Head of caudate nucleus (tissue), 42 donors: ENCODE measurements at regions not wholly inside any gene's neighbourhood (a gene's known extent, or its start where the extent isn't known, plus 50 kb on each side); places are given as distances from the start of the nearest gene placed in this dataset.

Source experiments
- DNase-seq, 42 donors: peaks; one replicate each; pipeline versions ENCODE4 v3.0.0 to v3.0.0-alpha.2; 2020 to 2021; ENCODE audit warnings: mixed read lengths in 7 of 42
- intact Hi-C: fragments of 100-400 bp; cut with DNase I; formaldehyde crosslinking; loops from one replicate; pipeline ENCODE4 v1.15.0; 2022

DNA sequence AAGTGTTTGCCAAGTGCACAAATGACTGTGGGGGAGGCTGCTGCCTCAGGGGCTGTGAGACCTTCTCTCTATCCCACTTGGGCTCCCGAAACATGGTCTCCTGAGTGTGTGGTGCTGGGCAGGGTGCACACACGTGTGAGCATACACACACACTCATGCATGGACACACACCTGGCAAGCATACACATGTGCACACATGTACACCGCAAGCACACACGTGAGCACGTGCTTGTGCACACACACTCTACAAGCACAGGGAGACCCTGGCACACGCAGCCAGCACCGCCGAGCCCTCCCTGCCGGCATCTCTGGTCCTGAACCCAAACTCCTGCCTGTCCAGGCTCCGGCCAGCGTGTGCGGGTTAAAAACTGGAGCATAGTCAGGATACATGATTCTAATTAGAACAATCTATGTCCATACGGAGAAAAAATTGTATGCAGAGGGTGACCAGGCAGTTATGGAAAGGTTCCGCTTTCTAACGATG is 79.4 kb upstream of the TTC34 start:
- intact Hi-C loops, result no loop called here
- no peak for DNase-seq

DNA sequence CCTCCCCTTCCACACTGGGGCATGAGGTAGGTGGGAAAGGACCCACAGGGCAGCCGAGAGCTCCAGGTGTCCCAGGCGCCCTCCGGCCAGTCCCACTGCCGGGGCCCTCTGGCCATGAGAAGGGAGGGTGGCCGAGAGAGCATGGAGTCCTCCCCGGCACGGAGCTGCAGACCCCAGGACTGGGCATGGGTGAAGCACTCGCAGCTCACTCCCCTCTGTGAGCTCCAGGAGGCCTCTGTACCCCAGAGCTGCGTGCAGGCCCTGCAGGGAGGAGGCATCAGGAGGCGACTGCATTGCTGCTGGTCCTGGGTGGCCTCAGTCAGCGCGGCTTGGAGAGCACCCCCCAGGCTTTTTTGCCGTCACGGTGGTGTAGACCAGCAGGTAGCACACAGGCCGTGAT is 80.1 kb upstream of the TTC34 start:
- no peak for DNase-seq
- intact Hi-C loops, result no loop called here

DNA sequence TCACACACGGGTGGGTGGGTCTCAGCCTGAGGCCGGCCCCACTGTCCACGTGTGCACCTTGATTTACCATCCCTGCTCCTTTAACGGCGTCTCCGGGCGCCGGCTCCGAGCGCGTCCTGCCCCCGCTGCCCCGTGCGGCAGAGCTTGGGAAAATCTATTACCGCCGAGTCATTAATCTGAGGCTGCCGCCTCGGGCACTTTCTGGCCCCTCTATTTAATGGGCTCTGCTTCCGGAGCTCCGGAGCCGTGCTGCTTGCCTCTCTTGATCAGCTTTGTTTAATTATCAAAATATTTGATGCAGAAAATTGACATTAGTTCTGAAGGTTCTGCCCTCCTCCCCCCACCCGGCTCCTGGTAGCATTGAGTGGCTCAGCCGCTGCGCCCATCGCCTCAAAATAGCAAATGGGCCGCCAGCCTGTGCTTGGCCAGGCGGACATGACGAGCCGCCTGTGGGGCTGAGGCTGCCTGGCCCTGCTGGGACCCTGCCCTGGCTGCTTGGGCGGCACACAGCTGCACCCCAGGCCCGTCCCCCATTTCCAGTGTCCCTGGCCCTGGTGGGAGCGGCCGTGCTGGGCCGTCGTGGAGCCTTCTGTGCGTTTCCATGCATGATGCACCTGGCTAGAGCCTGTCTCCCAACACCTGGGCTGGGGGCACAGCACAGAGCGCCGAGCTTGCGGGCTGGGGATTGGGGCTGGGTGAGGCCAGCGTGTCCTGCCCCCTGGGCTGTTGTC is 81.6 kb upstream of the TTC34 start:
- no peak for DNase-seq
- intact Hi-C loops, result no loop called here

DNA sequence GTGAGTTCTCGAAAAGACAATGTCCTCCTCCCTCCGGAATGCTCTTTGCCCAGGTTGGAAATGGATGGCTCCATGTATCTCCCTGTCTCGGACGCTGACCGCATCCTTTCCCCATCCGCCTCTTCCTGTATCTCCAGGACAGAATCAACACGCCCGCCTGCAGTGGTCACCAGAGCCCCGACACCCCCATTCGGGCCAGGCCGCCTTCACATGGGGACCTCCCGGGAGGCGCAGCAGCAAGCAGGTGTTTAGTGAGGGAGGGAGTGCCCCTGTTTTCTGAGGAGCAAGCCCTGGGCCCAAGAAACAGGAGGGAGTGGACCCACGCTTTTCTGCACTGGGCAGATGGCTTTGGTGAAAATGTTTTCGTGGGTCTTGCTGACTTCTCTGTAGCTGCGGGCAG is 83.5 kb upstream of the TTC34 start:
- intact Hi-C loops, result no loop called here
- DNase-seq, result no peak

DNA sequence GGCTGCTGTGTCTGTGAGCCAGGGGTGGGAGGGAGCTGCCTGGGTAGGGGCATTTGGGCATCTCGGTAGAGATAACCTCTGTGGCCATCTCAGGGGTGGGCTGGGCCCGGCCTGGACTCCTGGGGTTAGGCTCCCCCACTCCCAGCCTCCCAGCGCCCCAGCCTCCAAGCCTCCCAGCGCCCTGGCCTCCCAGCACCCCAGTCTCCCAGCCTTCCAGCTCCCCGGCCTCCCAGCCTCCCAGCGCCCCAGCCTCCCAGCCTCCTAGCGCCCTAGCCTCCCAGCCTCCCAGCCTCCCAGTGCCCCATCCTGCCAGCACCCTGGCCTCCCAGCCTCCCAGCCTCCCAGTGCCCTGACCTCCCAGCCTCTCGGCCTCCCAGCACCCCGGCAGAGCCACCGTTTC is 85.1 kb upstream of the TTC34 start:
- DNase-seq, result no peak
- intact Hi-C loops, result no loop called here

DNA sequence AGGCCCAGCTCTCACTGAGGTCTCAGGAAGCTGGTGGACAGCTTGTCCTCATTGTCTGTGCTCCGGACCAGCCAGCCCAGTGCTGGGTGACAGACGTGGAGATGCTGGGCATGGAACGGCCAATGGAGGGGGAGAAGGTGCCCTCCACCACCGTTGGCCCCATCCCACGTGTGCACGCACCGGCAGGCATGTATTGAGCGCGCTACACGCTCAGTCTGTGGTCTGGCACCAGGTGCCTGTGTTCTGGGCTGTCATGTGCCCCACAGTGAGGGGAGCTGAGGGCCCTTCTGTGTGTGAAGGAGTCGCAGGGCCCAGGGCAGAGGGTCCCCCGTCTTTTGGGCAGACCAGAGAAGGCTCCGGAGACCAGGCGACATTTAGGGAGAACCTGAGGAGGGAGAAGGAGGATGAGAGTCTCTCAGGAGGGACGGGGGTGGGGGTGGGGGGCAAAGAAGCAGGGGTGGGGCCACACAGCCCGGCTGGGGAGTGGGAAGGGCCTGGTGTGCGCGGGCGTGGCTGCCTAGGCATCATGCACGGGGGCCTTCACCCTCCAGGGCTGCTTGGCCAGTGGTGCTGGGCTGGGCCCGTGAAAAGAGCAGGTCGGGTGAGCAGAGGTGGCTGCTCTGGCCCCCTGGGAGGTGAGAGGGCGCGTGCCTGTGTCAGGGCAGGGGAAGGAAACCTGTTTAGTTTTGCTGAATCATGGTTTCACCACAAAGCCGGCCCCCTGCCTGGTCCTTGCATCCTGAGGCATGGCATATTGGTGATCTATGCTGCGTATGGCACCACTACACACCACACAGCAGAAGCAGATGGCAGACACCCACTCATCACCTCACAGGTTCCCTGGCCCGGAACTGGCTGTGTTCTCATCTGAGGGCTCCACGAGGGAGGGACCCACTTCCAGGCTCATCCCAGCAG is 86.7 kb upstream of the TTC34 start:
- intact Hi-C loops, result no loop called here
- DNase-seq, result no peak

DNA sequence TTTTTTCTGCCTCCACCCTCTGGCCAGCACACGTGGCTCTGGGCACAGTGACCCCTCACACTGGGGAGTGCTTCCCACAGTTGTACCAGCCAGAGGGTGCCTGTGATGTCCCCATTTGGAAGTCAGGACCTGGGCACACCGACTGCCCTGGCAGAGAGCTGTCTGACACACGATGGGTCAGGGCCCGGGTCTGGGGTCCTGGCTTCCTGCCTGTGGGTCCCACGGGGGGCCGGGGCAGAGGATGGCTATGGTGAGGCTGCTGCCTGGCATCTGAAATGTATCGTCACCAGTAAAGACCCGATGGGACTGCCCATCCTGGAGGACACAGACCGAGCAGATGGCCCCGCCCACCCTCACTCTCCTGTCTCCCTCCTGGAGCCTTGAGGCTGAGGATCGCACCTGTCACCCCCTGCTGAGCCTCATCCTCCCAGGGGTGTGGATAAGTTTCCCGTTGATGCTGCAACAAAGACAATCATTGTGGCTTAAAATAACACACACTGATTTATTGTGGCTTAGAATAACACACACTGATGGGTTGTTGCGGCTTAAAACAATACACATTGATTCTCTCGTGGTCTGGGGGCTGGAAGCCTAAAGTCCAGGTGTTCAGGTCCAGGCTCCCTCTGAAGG is 88.8 kb upstream of the TTC34 start:
- intact Hi-C loops, result no loop called here
- no peak for DNase-seq

DNA sequence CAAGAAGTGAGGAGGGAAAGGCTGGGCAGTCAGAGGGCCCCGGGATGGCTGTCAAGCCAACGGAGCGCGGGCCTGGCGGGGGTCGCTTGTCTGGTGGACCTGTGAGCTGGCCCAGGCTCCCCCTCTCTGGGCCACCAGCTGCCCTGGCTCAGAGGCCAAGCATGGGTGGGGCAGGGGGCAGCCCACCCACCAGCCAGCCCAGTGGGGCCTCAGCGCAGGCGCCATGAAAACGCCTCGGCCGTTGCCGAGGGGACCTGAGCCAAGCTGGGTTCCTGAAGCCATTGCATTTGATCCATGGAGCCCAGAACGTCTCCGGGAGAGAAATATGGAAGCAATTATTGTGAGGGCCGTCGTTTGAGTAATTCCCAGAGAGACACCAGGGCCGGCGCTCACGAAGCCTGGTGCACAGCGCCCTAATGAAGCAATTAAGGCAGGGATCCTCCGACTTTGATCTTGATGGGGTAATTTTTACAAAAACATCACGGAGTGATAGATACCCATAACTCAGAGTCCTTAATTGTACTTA is 90.5 kb upstream of the TTC34 start:
- DNase-seq, result no peak
- intact Hi-C loops, result no loop called here

DNA sequence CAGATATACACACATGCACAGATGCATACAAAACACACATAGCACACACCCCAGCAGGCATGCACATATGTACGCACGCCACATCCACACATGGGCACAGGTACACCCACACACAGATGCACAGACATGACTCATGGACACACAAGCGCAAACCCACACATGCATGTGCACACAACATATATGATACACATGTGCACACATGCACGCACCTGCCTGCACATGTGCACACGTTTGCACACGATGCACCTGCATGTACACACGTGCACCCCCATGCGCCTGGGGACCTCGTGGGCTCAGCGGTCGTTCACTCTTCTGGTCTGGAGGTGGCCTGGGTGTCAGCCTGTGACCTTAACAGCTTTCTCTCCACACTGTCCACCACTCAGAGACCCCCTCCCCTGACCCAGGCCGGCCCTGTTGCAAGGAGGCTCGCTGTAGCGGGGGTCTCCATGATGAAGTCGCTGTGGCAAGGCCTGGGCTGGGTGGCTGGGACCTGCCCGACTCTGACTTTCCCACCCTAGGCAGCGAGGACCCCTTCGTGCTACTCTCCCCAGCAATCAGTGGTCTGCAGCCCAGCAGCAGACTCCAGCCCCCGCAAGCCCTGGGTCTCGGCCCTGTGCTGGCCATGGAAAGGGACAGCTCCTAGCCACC is 92.1 kb upstream of the TTC34 start:
- intact Hi-C loops, result no loop called here
- no peak for DNase-seq

DNA sequence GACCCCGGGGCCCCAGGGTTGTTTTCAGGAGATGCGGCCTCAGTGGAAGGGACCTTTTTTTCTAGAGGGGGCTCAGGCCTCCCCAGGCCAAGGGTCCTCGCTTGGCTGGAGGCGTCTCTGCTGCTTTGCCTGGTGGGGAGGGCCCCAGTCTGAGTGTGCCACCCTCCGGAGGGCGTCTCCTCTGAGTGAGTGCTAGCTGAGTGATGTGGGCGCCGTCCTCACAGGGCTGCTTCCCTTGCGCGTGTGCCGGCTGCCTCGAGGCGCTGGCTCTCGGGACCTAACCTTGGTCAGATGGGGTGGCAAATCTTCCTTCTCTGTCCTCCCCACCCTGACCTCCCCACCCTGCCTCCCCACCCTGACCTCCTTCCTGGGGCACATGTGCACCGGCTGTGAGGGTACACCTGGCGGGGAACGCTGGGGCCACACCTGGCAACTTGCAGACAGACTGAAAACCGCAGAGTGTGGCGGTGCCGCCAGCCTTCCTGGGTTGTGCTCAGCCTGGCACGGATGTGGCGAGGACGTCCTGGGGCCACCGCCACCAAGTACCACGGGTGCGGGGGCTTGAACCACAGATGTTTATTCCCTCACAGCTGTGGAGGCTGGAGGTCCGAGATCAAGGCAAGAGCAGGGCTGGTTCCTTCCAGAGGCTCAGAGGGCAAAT is 93.0 kb upstream of the TTC34 start:
- no peak for DNase-seq
- intact Hi-C loops, result no loop called here

DNA sequence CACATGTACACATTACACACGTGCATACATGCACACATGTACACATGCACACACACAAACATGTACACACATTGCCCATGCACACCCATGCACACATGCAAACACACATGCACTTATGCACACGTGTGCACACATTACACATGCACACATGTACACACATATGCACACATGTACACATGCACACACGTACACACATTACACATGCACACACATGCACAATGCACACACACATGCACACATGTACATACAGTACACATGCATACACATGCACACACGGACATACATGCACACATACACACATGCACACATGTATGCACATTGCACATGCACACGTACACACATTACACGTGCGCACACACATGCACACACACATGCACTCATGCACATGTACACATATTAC is 95.3 kb upstream of the TTC34 start:
- no peak for DNase-seq
- intact Hi-C loops, result no loop called here

DNA sequence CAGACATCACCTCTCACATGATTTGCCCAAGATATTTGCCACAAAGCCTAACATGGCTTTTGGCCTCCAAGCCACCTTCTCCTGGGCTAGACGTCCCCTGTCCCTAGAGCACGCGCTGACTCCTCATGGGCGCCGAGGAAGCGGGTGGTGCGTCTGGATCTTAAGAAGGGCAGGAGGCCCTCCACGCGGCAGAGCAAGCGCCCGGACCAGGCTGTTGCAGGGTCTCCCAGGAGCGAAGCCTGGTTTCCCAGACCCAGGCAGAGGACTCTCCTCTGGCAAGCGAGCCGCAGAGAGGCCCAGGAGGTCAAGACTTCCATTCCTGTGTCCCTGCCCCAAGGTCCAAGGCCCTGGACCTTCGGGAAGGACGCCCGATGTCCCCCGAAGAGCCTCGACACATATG is 101.7 kb upstream of the TTC34 start:
- intact Hi-C loops, result no loop called here
- DNase-seq, result no peak

DNA sequence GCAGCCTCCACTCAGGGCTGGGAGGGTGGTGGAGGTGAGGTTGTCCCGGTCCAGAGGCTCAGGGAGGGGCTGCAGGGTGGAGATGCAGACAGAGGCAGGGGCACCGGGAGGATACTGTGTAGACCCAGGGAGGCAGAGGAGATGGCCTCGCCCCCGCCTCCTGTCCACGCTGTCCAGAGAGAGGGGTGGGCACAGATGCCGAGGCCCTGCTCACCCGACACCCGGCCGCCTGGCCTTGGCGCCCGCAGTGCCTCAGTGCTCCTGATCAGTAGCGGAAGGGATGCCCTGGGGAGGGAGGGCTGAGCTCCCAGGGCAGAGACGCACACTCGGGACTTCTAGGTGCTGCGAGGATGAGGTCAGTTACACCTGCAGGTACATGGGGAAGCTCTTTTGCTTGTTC is 102.7 kb upstream of the TTC34 start:
- intact Hi-C loops, result no loop called here
- DNase-seq, result no peak

DNA sequence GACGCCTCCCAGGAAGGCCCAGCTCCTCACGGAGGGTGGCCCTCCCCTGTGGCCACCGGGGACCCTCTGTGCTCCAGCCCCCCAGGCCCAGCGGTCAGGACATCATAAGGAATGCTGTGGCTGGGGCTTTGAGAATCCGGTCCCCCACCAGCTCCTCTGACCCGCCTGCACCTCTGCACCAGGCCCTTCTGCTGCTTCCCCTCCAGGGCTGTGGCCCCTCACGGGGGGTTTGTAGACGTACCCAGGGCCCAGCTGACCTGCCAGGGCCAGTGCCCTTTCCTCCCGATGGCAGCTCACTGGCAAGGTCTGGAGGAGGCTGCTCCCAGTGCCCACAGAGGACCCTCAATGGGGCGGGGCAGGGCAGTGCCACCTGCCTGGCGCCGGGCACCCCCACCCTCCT is 103.9 kb upstream of the TTC34 start:
- intact Hi-C loops, result no loop called here
- DNase-seq, result no peak

DNA sequence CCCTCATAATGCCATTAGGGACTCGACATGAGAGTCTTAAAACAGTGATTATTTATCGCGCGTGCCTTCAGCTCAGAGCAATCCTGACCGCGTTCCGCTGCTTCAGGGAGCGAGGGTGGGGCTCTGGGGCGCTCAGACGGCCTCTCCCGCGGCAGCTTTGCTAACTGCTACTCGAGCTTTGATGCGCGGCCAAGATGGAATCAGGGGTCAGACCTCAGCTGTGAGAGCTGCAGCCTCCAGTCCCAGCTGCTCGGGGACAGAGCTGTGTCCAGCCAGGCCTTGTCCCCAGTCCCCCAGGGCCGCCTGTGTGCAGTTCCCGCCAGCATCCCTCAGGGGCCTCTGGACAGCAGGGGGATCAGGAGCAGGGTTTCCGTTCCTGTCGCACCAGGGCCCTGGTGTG is 104.6 kb upstream of the TTC34 start:
- intact Hi-C loops, result no loop called here

DNA sequence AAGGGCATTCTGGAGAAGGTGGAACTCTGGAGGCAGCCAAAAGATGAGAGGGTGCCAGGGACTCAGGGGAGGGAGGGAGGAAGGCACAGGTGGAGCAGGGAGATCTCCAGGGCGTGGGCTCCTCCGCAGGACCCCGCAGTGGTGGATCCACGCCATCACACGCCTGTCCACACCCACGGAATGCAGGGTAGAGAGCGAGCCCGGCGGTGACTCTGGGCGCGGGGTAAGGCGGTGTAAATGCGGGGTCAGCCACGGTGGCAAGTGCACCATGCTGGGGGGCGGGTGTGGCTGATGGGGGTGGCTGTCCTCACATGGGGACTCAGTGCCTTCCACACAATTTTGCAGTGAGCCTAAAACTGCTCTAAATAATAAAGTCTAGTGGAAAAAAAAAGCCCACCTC is 105.1 kb upstream of the TTC34 start:
- DNase-seq, result no peak
- intact Hi-C loops, result no loop called here

More for the DNA sequence above, 104.6 kb upstream of the TTC34 start:
- DNase-seq, result peak in 41 of 42 donors; percentile 18 to 76 (median 57)

DNA sequence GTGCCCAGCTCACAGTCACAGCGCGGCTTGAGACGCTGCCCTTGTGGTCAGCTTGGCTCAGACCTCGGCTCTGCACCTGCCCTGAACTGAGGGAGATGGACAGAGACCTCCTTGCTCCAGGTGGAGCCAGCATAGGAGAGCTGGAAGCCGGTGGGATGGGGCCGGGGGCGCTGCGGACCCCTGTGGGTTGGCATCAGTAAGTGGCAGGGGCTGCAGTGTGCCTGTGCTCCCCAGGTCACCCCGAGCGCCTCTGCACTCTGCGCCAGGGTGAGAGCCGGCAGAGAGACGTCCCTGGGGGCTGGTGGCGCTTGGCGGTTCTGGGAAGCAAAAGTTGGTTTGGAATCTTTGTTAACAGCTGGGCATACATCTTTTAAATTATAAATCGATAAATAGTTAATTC is 105.6 kb upstream of the TTC34 start:
- DNase-seq, result no peak
- intact Hi-C loops, result no loop called here

DNA sequence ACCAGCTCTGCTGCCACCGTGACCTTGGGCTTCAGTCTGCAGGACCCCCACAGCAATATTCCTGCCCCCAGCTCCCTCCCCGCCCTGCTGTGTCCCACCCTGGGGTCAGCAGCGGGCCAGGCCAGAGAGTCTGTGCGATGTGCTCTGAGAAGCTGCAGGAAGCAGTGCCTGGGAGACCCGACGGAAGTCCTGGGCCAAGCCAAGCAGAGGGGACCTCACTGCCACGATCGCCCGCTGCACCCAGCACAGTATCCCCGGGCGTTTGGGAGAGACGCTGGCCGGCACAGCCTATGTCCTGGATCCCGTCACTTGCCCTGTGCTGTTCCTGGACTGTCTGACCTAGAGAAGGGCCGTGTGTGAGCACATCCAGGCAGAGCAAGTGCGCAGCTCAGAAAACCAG is 106.6 kb upstream of the TTC34 start:
- no peak for DNase-seq
- intact Hi-C loops, result no loop called here

DNA sequence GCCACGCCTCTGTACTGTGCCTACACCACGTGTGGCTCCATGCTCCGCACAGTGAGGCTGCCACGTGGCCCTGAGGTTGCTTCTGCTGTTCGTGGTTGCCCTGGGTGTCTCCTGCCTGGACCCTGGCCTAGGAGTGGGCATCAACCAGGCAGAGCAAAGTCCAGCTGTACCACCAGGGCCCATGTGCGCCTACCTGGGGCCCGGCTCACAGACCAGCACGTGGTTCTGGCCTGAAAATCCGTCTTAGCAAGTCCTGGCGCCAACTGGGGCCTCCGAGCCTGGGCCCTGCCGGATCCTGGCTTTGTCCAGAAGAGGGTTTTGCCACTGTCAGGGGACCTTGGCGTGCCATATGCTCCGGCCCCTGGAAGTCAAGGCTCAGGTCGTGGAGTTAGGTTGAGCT is 107.1 kb upstream of the TTC34 start:
- intact Hi-C loops, result no loop called here
- DNase-seq, result no peak
